ENCODE measurements at regions not wholly inside any gene's neighbourhood (a gene's known extent, or its start where the extent isn't known, plus 50 kb on each side); places are given as distances from the start of the nearest gene placed in this dataset.
"Not testable (repeated sequence)": the region's sequence is repeated elsewhere in the genome, so short reads cannot be mapped to it uniquely, and the experiment has no call there.

DNA sequence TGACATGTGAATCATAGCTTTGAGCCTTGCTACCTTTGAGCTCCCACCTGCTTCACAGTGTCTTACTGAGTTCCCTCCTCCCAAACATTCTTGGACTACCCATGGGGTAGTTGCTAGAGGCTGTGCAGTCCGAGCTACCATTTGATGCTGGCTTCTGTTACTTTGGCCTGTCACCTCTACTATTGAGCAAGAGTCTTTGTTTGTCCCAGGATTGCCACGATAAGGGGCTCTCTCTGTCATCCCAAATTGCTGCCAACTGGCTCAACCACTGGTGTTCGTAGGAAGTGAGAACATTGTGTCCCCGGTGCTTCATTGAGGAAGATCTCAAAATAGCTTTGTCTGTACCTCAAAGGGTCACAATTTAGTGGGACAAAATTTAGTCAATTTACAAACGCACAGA, 59.1 kb upstream of the PAX8 start:
- no peak for DNase-seq

DNA sequence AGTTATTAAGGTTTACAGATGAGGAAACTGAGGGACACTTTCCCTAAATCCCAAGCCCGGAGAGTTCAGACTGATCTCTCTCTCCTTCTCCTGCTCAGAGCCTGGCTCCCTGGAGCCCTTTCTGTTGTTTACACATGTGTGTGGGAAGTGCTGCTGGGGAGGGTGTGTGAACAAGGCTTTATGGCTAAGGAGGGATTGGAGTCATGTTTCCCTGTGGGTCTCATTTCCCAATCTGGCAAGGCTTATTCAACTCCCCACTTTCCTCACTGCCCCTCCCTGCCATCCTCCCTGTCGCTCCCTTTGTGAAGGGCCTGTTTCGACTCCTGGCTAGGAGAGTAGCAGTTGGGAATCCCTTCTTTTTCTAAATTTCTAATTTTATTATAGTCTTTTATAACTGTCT, 57.3 kb upstream of the PAX8 start:
- not testable (repeated sequence) for DNase-seq

GRCh38 chr2:113334147-113334546, 55.4 kb upstream of the PAX8 start:
- no peak for DNase-seq

DNA sequence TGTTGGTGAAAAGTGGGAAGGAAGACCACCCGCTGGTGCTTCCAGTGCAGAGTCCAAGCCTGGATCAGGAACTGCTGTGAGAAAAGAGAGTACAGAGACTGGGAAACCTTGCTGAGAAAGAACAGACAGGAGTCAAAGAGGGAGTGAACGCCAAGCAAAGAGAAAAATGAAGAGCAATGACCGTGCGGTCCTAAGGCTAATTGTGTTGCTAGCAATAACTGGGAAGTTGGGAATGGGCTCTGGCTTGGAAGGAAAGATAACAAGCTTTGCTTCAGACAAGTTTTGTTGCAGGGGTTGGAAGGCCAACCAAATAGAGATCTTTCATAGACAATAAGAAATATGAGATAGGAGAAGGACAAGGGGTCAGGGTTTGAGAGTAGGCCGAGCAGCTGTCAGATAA, 55.0 kb upstream of the PAX8 start:
- not testable (repeated sequence) for DNase-seq

DNA sequence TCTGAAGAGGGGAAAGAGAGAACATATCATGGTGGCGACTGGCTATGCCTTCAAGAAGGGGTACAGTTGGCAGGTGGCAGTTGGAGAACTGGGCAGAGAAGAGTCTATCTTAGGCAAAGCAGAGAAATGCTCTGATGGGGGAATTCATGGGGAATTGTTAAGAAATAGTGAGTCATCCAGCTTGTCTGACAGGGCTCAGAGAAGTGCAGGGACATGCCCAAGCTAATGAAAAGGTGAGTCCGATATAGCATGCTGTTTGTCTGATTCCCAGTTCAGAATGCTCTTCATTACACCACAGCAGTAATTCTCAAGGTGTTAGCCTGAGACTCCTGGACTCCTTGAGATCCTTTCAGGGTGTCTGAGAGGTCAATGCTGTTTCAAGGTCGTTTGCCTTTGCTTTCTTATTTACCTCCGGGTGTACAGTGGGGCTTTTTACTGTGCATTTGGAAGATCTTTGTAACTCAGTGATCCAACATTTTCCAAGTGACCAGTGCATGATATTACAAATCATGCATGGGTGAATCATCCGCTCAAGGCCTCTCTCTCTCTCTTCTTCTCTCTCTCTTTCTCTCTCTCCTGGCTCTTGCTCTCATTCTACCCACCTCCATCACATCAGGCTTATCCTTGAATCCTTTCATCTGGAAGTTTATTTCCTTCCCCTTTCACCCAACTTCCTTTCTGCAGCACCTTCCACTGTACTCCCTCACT, 51.5 kb upstream of the PAX8 start:
- DNase-seq: not testable (repeated sequence)

DNA sequence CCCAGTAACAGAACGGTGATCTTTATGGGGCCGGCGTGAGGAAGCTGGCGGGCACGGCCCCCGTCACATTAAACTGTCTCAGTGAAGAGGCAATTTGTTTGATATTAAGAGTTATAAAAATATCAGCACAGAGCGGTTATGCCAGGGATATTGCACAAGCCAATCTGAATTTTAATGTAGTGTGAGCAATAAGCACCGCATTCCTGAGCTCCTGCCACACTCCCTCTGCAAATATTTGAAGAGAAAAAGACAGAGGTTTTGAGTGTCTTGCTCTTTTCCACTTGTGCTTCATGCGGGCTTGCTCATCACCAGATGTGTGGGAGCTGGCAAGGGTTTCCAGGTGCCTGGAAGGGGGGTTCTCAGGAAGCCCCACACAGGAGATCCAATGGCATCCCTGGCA, 50.3 kb upstream of the PAX8 start:
- not testable (repeated sequence) for DNase-seq

DNA sequence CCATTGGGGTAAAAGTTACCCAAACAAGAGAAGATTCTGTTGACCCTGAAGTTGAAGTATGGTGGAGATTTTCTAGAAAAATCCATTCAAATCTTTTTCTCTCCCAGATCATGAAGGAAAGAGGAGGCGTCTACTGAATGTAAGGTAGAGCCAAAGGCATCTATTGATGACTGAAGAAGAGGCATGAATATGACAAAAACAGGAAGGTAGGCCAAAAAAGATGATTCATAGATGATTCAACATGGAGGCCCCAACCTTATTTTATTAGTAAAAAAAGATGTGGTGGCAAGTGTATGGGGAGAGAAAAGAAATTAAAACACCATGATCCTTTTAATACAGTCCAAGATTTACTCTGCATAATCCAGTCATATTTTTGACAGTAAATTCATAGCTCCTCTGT, 49.9 kb upstream of the PAX8 start:
- not testable (repeated sequence) for DNase-seq

All from C1 segment of cervical spinal cord (tissue), 14 donors.